Panc1 (cell line): ENCODE measurements at regions not wholly inside any gene's neighbourhood (a gene's known extent, or its start where the extent isn't known, plus 50 kb on each side); places are given as distances from the start of the nearest gene placed in this dataset.
"Not testable (repeated sequence)": the region's sequence is repeated elsewhere in the genome, so short reads cannot be mapped to it uniquely, and the experiment has no call there.

Source experiments
- ATAC-seq: fragments of 200-7000 bp; cut with Tn5 transposase; 2 replicates; pipeline ENCODE4 v1.9.1; 2020; ENCODE audit warnings: mild to moderate bottlenecking, moderate library complexity
- BruUV-seq: library from RNA; stranded (reverse); fragments of 400-500 nt; replicated peaks from 2 replicates; lab custom pipeline; 2021; lab: Mats Ljungman, UMichigan
- CTCF ChIA-PET: fragments of 300-600 bp; sonication (Branson Sonifier 250); formaldehyde crosslinking; loops from one replicate; lab custom pipeline; 2022; ENCODE audit warnings: antibody characterized with exemption; lab: Charles Lee
- POLR2A ChIA-PET: fragments of 300-600 bp; sonication (Branson Sonifier 250); formaldehyde crosslinking; loops from one replicate; lab custom pipeline; 2022; ENCODE audit warnings: antibody characterized with exemption; lab: Charles Lee
- DNase-seq: peaks from one replicate; pipeline ENCODE4 v3.0.0-alpha.2; 2010; ENCODE audit warnings: low read depth, low spot score
- H3K27ac ChIP-seq: 2 replicates; pipeline ENCODE4 v1.5.1; 2011; ENCODE audit warnings: mild to moderate bottlenecking, low read length, inconsistent platforms
- H3K27me3 ChIP-seq: fragments of 200-500 bp; sonication (Bioruptor generic); 2 replicates; pipeline ENCODE4 v1.6.0; 2014; ENCODE audit warnings: low read length, inconsistent platforms; ENCODE audit not compliant: control insufficient read depth, insufficient read depth
- H3K36me3 ChIP-seq: fragments of 200-500 bp; sonication (Bioruptor generic); 2 replicates; pipeline ENCODE4 v1.5.1; 2014; ENCODE audit warnings: inconsistent platforms, mild to moderate bottlenecking, low read length, moderate library complexity; ENCODE audit not compliant: control insufficient read depth, insufficient read depth
- H3K4me1 ChIP-seq: 2 replicates; pipeline ENCODE4 v1.5.1; 2011; ENCODE audit warnings: inconsistent platforms, mild to moderate bottlenecking, low read length, moderate library complexity; ENCODE audit not compliant: control insufficient read depth, insufficient read depth
- H3K4me3 ChIP-seq, 2 experiments: 2 replicates each; pipeline ENCODE4 v1.5.1; 2011 to 2012; ENCODE audit warnings: low read depth in 2 of 2, low read length in 2 of 2, mild to moderate bottlenecking in 2 of 2, inconsistent platforms in 1 of 2, moderate library complexity in 1 of 2
- H3K9me3 ChIP-seq: fragments of 200-500 bp; sonication (Bioruptor generic); 2 replicates; pipeline ENCODE4 v1.5.1; 2014; ENCODE audit warnings: low read depth, mild to moderate bottlenecking, inconsistent platforms, low read length, moderate library complexity; ENCODE audit not compliant: control insufficient read depth, insufficient read depth
- POLR2AphosphoS5 ChIP-seq: IDR thresholded peaks from 2 replicates; pipeline ENCODE4 v1.6.1; 2012; ENCODE audit warnings: mild to moderate bottlenecking, low read depth, low read length, moderate library complexity
- SIN3A ChIP-seq: IDR thresholded peaks from 2 replicates; pipeline ENCODE4 v1.6.1; 2012; ENCODE audit warnings: low read depth, mild to moderate bottlenecking, low read length, moderate library complexity, borderline replicate concordance; ENCODE audit not compliant: insufficient read depth
- TCF7L2 ChIP-seq: IDR thresholded peaks from 2 replicates; pipeline ENCODE4 v1.6.1; 2011; ENCODE audit warnings: mild to moderate bottlenecking, low read depth, low read length, inconsistent platforms
- in situ Hi-C: cut with HindIII; loops from 2 replicates; pipeline ENCODE4 v1.10.0; 2016; ENCODE audit warnings: low sequenced_read_pairs, low pct_unique_long_range_greater_than_20kb
- intact Hi-C: fragments of 100-400 bp; cut with micrococcal nuclease; formaldehyde crosslinking; loops from one replicate; pipeline ENCODE4 v1.10.0; 2022; ENCODE audit not compliant: unreplicated experiment
- TF ChIP-seq, protein P1 (sequence below): fragments of 450-650 bp; IDR thresholded peaks from 2 replicates; pipeline ENCODE4 v1.5.1; 2017; ENCODE audit warnings: mild to moderate bottlenecking
- TF ChIP-seq, protein P2 (sequence below), 2 experiments: IDR thresholded peaks; 2 replicates each; pipeline ENCODE4 v1.6.1; 2011 to 2012; ENCODE audit warnings: low read depth in 2 of 2, control low read depth in 1 of 2, low read length in 1 of 2, mild to moderate bottlenecking in 1 of 2, moderate library complexity in 1 of 2; ENCODE audit not compliant: insufficient read depth in 1 of 2

DNA sequence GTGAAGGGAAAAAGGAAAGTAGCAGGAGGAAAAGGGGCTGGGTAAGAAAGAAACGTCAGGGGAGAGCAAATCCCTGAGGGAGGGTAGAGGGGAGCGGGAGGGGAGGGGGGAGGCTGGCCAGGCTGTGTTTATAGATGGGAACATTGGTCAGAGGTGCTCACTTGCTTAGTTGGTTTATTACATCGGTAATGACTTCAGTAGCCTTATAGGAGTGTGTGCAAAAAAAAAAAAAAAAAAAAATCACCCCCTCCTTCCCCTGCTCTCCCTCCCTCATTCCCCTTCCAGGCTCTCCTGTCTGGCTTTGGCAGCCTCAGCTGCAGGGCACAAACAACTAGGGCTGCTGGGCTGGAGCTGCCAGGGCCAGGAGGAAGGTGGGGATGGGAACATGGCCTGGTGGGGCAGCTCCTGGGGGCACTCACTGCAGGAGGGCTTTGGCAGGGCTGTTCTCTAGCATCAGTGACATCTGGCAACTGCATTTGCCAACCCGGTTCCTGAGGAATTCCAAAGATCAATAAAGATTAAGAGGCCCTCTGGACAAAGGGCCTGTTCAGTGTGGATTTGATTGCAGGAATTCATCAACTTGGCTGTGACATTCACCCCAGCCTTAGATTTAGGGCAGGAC, 334.5 kb upstream of the FRG2C start:
- no peaks in the 10 kb centered on the region; the same call in 1 of the 2 replicates for H3K27me3 ChIP-seq
- intact Hi-C loops = no loop called here
- no peak overlapping the region for H3K27ac ChIP-seq
- H3K4me1 ChIP-seq = no peaks in the 10 kb centered on the region
- ATAC-seq = no peak
- no peaks in the 10 kb centered on the region for H3K9me3 ChIP-seq
- no TSS peak for BruUV-seq
- TF ChIP-seq SIN3A = no peak
- TF ChIP-seq, protein P1, sequence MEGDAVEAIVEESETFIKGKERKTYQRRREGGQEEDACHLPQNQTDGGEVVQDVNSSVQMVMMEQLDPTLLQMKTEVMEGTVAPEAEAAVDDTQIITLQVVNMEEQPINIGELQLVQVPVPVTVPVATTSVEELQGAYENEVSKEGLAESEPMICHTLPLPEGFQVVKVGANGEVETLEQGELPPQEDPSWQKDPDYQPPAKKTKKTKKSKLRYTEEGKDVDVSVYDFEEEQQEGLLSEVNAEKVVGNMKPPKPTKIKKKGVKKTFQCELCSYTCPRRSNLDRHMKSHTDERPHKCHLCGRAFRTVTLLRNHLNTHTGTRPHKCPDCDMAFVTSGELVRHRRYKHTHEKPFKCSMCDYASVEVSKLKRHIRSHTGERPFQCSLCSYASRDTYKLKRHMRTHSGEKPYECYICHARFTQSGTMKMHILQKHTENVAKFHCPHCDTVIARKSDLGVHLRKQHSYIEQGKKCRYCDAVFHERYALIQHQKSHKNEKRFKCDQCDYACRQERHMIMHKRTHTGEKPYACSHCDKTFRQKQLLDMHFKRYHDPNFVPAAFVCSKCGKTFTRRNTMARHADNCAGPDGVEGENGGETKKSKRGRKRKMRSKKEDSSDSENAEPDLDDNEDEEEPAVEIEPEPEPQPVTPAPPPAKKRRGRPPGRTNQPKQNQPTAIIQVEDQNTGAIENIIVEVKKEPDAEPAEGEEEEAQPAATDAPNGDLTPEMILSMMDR = no peak
- no peak for TF ChIP-seq TCF7L2
- TF ChIP-seq, protein P2, sequence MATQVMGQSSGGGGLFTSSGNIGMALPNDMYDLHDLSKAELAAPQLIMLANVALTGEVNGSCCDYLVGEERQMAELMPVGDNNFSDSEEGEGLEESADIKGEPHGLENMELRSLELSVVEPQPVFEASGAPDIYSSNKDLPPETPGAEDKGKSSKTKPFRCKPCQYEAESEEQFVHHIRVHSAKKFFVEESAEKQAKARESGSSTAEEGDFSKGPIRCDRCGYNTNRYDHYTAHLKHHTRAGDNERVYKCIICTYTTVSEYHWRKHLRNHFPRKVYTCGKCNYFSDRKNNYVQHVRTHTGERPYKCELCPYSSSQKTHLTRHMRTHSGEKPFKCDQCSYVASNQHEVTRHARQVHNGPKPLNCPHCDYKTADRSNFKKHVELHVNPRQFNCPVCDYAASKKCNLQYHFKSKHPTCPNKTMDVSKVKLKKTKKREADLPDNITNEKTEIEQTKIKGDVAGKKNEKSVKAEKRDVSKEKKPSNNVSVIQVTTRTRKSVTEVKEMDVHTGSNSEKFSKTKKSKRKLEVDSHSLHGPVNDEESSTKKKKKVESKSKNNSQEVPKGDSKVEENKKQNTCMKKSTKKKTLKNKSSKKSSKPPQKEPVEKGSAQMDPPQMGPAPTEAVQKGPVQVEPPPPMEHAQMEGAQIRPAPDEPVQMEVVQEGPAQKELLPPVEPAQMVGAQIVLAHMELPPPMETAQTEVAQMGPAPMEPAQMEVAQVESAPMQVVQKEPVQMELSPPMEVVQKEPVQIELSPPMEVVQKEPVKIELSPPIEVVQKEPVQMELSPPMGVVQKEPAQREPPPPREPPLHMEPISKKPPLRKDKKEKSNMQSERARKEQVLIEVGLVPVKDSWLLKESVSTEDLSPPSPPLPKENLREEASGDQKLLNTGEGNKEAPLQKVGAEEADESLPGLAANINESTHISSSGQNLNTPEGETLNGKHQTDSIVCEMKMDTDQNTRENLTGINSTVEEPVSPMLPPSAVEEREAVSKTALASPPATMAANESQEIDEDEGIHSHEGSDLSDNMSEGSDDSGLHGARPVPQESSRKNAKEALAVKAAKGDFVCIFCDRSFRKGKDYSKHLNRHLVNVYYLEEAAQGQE (IDR thresholded peaks at IDR 0.05; ENCODE audit: insufficient read depth in 1 of 2, low read depth in 2 of 2, low read length in 1 of 2) = no peak
- TF ChIP-seq POLR2AphosphoS5 = no peak
- no peak overlapping the region for H3K4me3 ChIP-seq
- POLR2A ChIA-PET = no interaction called here
- CTCF ChIA-PET = no interaction called here
- in situ Hi-C loops = no loop called here
- DNase-seq = no peak
- no peaks in the 10 kb centered on the region for H3K36me3 ChIP-seq

DNA sequence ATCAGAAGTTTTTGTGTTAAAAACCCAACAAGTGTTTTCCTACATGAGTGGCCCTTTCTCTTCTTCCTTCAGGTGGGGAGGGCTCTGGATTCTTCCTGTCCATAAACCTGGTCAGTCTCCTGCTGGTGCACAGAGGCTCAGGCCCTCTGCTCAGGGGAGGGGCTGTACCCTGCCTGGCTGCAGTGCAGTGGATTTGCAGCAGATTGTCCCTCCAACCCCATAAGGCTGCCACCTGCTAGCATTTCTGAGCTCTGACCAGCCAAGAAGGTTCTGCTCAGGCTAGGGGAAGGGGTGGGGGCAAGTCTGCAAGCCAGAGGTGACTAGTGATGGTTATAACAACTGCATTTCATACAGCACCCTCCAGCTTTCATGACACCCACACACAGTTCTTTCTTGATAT, 333.7 kb upstream of the FRG2C start:
- H3K27me3 ChIP-seq, H3K4me1 ChIP-seq, DNase-seq, H3K27ac ChIP-seq, CTCF ChIA-PET, H3K4me3 ChIP-seq, H3K9me3 ChIP-seq, intact Hi-C loops, POLR2A ChIA-PET, H3K36me3 ChIP-seq, in situ Hi-C loops, BruUV-seq, ATAC-seq: not testable (repeated sequence)

DNA sequence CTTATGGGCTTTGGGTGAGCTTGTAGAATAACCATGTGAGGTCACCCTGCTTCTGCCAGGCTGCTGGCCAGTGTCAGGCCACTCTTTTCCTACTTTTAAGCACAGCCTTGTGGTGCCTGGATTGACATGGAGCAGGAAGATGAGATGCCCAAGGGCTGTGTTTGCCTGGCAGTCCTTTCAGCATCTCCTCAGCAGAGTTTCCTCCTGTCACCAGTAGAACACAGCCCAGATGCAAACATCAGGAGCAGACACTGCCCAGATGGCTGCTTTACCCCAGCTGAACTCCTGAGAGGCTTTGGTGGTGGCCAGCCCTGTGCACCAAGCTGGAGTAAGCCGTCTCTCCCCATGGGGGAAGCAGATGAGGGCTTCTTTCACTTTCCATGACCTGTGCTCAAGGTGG, 332.0 kb upstream of the FRG2C start:
- BruUV-seq, POLR2A ChIA-PET, H3K27me3 ChIP-seq, intact Hi-C loops, ATAC-seq, H3K4me3 ChIP-seq, DNase-seq, CTCF ChIA-PET, in situ Hi-C loops, H3K4me1 ChIP-seq, H3K27ac ChIP-seq, H3K9me3 ChIP-seq, H3K36me3 ChIP-seq: not testable (repeated sequence)
